GM19240 (cell line): ENCODE measurements at regions not wholly inside any gene's neighbourhood (a gene's known extent, or its start where the extent isn't known, plus 50 kb on each side); places are given as distances from the start of the nearest gene placed in this dataset.
"Not testable (repeated sequence)": the region's sequence is repeated elsewhere in the genome, so short reads cannot be mapped to it uniquely, and the experiment has no call there.

Experiments
- DNase-seq: peaks from one replicate; pipeline ENCODE4 v3.0.0; 2011; ENCODE audit warnings: low spot score; ENCODE audit not compliant: insufficient read length

GRCh38 chr5:81830596-81830995 lies 79.7 kb upstream of the SSBP2 start:
- DNase-seq = no peak

- DNase-seq = no peak
These were observed 78.3 kb upstream of the SSBP2 start for GRCh38 chr5:81829242-81829641.

DNA sequence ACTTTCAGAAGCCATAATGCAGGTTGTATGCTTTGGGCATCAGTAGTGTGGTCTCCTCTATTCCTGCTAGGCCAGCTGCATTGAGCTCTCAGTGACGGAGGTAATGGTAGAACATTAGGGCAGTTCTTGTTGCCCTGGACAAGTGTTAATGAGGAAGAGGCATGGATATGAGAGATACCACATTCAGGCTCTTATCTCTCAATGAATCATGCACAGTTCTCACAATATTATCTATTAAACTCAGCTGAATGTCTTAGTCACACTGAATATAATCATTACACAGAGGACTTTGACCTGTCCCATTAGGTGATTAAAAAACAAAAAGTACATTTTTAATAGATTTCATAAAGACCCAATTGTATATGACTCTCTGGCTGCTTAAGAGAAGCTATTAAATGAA lies 76.6 kb upstream of the SSBP2 start:
- DNase-seq = no peak

- no peak for DNase-seq
These were observed 75.2 kb upstream of the SSBP2 start for GRCh38 chr5:81826128-81826527.

DNA sequence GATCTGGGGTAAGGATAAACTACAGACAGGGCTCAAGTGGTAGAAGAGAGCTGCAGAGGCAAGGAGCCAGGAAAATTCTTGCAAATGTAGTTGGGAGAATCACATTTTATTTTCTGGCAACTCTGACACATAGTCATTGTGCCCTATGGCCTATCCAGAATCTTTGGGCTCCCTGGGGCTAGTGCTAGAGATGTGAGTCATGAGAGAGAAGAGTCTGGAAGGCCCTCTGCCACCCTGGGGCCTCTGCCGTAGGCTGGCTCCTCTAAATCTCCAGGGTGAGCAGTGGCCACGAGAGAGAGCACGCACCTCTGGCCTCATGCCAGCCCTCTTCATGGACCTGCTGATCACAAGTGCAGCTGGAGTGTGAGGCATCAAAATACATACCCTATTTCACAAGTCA lies 74.3 kb upstream of the SSBP2 start:
- no peak for DNase-seq

GRCh38 chr5:81823736-81824135 lies 72.8 kb upstream of the SSBP2 start:
- DNase-seq = not testable (repeated sequence)

DNA sequence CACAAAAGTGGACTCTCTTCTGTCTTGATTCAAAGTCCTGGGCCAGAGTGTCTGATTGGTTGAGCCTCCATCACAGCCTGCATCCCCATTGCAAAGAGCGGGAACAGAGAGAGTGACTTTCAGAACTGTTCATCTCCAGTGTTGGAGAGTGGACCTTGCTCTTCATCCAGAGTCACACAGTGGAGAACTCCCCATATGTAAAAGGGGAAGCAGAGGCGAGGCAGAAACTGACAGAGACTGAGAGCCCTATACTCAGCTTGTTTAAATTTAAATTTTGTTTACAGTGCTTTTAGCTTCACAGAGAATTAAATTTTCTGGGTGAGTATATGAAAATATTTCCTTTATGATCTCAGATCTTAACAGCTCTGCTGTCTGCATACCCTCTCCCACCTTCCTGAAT lies 70.0 kb upstream of the SSBP2 start:
- no peak for DNase-seq

DNA sequence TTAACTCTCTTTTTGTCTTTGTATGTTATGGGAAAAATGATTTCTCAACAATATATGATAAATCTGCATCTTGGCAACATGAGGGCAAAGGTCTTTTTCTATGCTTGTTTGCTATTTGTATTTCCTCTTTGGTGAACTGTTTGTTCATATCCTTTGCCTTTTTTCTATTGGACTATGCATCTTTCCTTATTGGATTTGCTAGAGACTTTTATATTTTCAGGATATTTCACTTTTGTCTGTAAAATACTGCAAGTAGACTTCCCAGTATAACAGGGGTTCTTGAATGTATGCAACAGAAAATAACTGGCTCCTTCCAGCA lies 69.4 kb upstream of the SSBP2 start:
- no peak for DNase-seq

GRCh38 chr5:81819556-81820317 lies 68.8 kb upstream of the SSBP2 start:
- DNase-seq = no peak

- DNase-seq = no peak
These were observed 67.1 kb upstream of the SSBP2 start for GRCh38 chr5:81817980-81818379.

DNA sequence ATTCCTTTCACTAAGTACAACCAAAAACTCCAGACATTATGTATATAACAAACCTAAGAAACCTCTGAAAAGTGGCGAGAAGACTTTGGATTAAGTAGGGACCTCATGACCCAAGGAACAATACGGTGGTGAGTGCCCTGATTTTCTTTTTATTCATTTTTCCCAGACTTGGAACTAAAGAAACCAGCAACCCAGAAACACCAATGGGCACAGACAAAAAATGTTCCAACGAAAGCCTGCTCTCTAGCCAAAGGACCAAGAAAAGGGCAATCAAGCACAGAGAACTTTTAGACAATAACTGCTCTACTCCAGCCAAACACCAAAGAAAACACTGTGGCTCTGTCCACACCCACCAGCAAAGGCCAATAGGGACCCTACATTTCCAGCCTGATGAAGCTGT lies 66.2 kb upstream of the SSBP2 start:
- no peak for DNase-seq

DNA sequence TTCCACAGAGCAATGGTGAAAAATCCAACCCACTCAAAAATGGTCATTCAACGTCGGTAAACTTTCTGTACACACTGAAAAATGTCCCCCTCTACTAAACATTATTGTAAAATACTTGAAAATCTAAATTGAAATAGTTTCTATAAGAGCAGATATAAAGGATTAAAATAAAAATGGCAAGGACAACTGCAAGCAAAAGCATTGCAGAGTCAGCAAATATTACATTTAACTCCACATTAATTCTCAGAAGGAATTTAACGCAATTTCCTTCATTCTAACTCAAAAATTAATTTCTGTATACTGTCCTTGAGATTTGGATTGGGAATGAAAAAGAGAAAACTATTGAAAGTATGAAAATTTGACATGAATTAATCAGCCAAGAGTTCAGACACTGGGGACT lies 64.4 kb upstream of the SSBP2 start:
- no peak for DNase-seq

- no peak for DNase-seq
These were observed 57.2 kb upstream of the SSBP2 start for GRCh38 chr5:81808106-81808505.

DNA sequence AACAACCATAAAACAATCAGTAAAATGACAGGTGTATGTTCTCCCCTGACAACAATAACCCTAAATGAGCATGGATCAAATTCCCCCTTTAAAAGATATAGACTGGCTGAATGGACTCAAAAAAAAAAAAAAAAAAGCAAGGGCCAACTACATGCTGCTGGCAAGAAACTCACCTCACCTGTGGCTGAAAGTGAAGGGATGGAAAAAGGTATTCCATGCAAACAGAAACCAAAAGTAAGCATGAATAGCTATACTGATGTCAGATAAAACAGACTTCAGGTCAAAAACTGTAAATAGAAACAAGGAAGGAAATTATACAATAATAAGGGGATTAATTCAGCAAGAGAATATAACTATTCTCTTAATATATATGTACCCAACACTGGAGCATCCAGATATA lies 54.2 kb upstream of the SSBP2 start:
- no peak for DNase-seq

GRCh38 chr5:81803812-81804211 lies 52.9 kb upstream of the SSBP2 start:
- no peak for DNase-seq

DNA sequence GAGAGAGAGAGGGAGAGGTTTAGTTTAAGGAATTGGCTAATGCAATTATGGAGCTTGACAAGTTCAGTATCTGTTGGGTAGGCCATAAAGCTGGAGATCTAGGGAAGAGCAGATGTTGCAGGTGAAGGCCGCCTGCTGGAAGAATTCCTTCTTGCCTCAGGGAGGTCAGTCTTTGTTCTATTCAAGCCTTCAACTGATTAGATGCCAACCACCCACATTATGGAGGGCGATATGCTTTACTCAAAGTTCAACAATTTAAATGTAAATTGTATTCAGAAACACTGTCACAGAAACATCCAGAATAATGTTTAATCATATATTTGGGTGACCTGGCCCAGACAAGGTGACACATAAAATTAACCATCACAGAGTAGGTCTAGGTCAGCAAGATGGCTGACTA lies 51.7 kb upstream of the SSBP2 start:
- DNase-seq = no peak

DNA sequence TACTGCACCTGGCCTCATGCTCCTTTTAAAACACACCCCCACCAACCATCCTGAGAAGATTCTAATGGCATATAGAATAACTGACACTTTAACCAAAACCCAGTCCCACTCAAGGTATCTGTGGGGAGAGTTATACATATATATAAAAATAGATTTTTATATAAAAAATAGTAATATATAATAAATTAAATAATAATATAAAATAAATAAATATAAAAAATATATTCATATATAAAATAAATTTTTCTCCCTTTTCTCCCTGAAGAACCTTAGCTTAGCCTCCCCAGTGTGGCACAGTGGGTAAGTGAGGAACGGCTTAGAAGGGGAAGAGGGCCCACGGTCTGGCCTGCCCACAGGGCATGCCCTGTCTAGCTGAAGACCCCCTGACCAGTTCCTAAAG lies 51.1 kb upstream of the SSBP2 start:
- no peak for DNase-seq

DNA sequence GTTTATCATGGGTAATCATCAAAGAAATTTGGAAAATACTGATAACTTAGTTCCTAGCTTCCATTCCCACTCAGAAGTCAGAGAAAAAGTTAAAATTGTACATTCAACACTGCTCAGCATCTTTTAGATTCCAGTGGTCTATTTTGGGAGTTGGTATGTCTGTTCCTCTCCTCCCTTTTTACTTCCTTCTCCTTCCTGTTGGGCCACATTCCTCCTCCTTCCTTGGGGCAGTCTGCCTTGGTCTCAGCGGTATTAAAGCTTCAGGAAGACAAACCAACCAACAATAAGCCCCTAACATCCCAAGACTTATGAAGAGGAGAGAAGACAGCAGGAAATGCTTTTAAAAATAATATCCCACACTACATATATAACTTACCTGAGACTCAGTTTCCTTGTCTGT lies 49.9 kb upstream of the SSBP2 start:
- DNase-seq = no peak
